GM13977 (cell line): ENCODE measurements at regions not wholly inside any gene's neighbourhood (a gene's known extent, or its start where the extent isn't known, plus 50 kb on each side); places are given as distances from the start of the nearest gene placed in this dataset.

ENCODE experiments used
- DNase-seq: peaks from one replicate; pipeline ENCODE4 v3.0.0; 2012; ENCODE audit warnings: low spot score
- CTCF ChIP-seq: IDR thresholded peaks from 2 replicates; pipeline ENCODE4 v1.5.1; 2012; ENCODE audit warnings: mild to moderate bottlenecking, control low read depth; ENCODE audit not compliant: insufficient read depth; ENCODE audit errors: extremely low read depth, missing control alignments
- in situ Hi-C: fragments of 300-500 bp; cut with MboI; formaldehyde crosslinking; loops from one replicate; pipeline ENCODE4 v1.12.0; 2022; ENCODE audit warnings: low sequenced_read_pairs, low pct_unique_long_range_greater_than_20kb, mixed read lengths, inconsistent platforms; ENCODE audit not compliant: unreplicated experiment

- no peak for DNase-seq
- TF ChIP-seq CTCF, result no peak
- in situ Hi-C loops, result no loop called here
Observed at GRCh38 chr5:143682929-143683386, 129.0 kb upstream of the HMHB1 start.

GRCh38 chr5:143682246-143682905 lies 129.6 kb upstream of the HMHB1 start:
- in situ Hi-C loops, result no loop called here
- no peak for DNase-seq
- TF ChIP-seq CTCF, result no peak

GRCh38 chr5:143680672-143681259 lies 131.2 kb upstream of the HMHB1 start:
- no peak for TF ChIP-seq CTCF
- in situ Hi-C loops, result no loop called here
- no peak for DNase-seq

- TF ChIP-seq CTCF, result no peak
- DNase-seq, result no peak
Observed at GRCh38 chr5:143679777-143680176, 132.2 kb upstream of the HMHB1 start.

GRCh38 chr5:143678148-143678905 lies 133.6 kb upstream of the HMHB1 start:
- in situ Hi-C loops, result no loop called here
- no peak for TF ChIP-seq CTCF
- DNase-seq, result peak; percentile 9

More at GRCh38 chr5:143679777-143680176, 132.2 kb upstream of the HMHB1 start:
- in situ Hi-C loops, result no loop called here

GRCh38 chr5:143677403-143677802 lies 134.6 kb upstream of the HMHB1 start:
- no peak for TF ChIP-seq CTCF
- in situ Hi-C loops, result no loop called here
- DNase-seq, result no peak
